ENCODE measurements at regions not wholly inside any gene's neighbourhood (a gene's known extent, or its start where the extent isn't known, plus 50 kb on each side); places are given as distances from the start of the nearest gene placed in this dataset.

DNA sequence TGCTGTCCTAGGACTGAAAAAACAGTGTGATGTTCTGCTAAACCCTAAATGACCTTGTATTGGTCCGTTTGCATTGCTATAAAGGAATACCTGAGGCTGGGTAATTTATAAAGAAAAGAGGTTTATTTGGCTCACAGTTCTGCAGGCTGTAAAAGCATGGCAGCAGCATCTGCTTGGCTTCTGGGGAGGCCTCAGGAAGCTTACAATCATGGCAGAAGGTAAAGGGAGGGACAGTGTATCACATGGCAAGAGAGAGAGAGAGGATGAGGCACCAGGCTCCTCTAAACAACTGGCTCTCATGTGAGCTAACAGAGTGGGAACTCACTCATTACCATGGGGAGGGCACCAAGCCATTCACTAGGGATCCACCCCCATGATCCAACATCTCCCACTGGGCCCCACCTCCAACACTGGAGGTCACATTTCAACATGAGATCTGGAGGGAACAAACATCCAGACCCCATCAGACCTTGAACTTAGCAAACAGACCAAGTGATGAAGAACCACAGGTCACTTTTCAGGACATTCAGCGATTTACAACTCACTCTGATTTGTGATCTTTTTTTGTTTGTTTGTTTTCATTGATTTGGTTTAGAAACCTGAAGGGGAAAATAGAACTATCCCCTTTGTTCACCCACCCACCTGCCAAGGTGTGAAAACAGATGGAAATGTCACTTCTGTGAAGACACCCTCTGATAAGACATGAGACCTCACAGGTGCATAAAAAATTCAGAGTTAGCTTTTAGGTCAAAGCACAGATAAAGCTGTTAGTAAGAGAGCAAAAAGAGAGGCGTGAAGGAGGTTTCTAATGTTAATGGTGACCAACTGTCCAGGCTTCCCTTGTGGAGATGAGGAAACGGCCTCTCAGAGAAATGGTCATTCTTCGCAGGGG is 104.2 kb upstream of the RALGPS2 start:
- no peaks in the 10 kb centered on the region for H3K4me1 ChIP-seq
- intact Hi-C loops (cut with DNase I) = no loop called here
- TF ChIP-seq, protein P1, sequence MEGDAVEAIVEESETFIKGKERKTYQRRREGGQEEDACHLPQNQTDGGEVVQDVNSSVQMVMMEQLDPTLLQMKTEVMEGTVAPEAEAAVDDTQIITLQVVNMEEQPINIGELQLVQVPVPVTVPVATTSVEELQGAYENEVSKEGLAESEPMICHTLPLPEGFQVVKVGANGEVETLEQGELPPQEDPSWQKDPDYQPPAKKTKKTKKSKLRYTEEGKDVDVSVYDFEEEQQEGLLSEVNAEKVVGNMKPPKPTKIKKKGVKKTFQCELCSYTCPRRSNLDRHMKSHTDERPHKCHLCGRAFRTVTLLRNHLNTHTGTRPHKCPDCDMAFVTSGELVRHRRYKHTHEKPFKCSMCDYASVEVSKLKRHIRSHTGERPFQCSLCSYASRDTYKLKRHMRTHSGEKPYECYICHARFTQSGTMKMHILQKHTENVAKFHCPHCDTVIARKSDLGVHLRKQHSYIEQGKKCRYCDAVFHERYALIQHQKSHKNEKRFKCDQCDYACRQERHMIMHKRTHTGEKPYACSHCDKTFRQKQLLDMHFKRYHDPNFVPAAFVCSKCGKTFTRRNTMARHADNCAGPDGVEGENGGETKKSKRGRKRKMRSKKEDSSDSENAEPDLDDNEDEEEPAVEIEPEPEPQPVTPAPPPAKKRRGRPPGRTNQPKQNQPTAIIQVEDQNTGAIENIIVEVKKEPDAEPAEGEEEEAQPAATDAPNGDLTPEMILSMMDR (IDR thresholded peaks at IDR 0.05) = no peak
- no peaks in the 10 kb centered on the region for H3K9me3 ChIP-seq
- H3K27me3 ChIP-seq = no peaks in the 10 kb centered on the region
- ATAC-seq = no peak
- H3K36me3 ChIP-seq = no peaks in the 10 kb centered on the region
- no peak for DNase-seq
- H3K27ac ChIP-seq = no peak overlapping the region
- H3K4me3 ChIP-seq = no peak overlapping the region

DNA sequence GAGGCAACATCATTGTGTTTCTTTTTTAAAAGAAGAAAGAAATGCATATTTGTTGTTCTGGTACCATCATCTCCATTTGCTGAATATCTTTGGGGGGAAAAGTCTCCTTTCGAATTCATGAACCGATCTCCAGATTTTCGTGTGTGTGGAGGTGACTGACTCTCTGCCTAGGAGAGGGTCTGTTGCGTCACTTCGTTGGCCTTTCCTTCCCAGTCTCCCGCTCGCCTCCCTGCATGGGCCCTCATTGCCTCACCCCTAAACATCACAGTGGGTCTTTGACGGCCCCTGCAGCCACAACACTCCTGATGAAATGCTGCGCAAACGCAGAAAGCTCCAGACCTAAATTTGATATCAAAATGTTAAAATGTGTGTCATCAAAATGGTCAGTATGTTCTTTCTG is 103.2 kb upstream of the RALGPS2 start:
- ATAC-seq = no peak
- no peak for DNase-seq
- intact Hi-C loops (cut with DNase I) = no loop called here

DNA sequence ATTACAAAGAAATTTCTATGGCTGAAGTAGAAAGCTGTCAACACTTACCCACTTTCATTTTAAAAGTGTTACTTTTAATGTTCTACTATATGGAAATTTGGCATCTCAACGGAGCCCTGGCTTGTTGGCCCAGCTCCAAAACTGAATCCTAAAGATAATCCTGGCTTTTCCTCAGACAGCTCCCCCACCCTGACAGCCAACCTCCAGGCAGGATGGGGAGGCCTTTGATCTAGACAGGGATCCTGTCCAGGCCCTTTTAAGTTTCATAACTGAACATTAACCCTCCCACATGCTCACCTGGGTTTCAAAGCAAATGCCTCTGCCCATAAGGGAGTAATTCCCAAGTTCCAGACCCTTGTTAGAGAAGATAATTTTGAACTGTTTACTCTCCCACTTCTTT is 99.3 kb upstream of the RALGPS2 start:
- Histone ChIP-seq H3K4me1 (no peaks in the 10 kb centered on the region), H3K4me3 (no peak overlapping the region), H3K27ac (no peak overlapping the region), H3K36me3 (no peaks in the 10 kb centered on the region), H3K9me3 (no peaks in the 10 kb centered on the region), H3K27me3 (no peaks in the 10 kb centered on the region)
- TF ChIP-seq, protein P1 (IDR thresholded peaks at IDR 0.05) = no peak
- DNase-seq (no peak), ATAC-seq (no peak)
- intact Hi-C loops (cut with DNase I) = no loop called here

More for the DNA sequence above, 103.2 kb upstream of the RALGPS2 start:
- Histone ChIP-seq H3K27me3 (no peaks in the 10 kb centered on the region), H3K4me1 (no peaks in the 10 kb centered on the region), H3K4me3 (no peak overlapping the region), H3K36me3 (no peaks in the 10 kb centered on the region), H3K9me3 (no peaks in the 10 kb centered on the region), H3K27ac (no peak overlapping the region)
- TF ChIP-seq, protein P1 (IDR thresholded peaks at IDR 0.05) = no peak

DNA sequence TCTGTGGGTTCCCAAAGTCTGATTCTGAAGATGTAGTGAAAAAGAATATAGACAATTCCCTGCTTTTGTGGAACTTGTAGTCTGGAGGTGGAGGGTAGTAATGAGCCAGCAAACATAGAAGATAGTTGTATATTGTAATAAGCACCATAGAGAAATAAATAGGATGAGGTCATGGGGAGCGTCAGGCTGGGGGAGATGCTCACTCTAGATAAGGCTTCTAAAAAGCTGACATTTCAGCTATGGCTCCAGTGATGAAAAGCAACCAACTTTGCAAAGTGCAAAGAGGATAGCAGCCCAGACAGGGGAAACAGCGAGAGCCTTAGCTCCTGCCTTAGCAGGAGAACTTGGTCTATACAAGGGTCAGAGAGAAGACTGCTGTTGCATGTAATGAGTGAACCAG is 98.0 kb upstream of the RALGPS2 start:
- no peak overlapping the region for H3K4me3 ChIP-seq
- DNase-seq (no peak), ATAC-seq (no peak)
- TF ChIP-seq, protein P1 (IDR thresholded peaks at IDR 0.05) = no peak
- no peak overlapping the region for H3K27ac ChIP-seq
- H3K9me3 ChIP-seq = no peaks in the 10 kb centered on the region
- no peaks in the 10 kb centered on the region for H3K27me3 ChIP-seq
- no peaks in the 10 kb centered on the region for H3K4me1 ChIP-seq
- intact Hi-C loops (cut with DNase I) = no loop called here
- H3K36me3 ChIP-seq = no peaks in the 10 kb centered on the region

DNA sequence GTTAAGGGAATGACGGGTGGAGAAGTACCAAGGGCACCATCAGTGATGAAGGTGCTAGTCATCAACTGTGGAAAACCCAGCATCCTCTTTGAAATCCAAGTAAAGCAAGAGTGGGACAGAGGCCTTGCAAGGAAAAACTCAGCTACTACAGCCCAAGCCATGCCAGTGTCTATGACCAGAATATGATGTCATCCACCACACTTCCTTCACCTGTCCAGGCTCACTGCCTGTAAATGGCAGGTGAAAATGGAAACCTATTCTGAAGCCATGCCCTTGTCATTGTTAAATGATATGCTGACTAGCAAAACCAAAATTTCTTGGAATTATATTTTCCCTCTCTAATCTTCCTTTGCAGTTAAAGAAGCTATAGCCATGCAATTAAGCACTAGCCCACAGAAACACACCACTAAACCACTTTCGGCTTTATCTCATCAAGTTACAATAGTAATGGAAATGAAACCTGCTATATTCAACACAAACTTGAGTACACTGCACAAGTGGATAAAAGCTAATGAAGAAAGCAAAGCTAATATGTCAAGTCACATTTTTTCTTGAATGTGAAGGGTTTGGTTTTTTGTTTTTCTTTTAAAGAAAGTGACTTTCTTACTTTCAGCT is 96.3 kb upstream of the RALGPS2 start:
- Histone ChIP-seq H3K9me3 (no peaks in the 10 kb centered on the region), H3K27ac (no peak overlapping the region), H3K4me3 (no peak overlapping the region), H3K27me3 (no peaks in the 10 kb centered on the region), H3K4me1 (no peaks in the 10 kb centered on the region), H3K36me3 (no peaks in the 10 kb centered on the region)
- intact Hi-C loops (cut with DNase I) = no loop called here
- ATAC-seq = no peak
- TF ChIP-seq, protein P1 (IDR thresholded peaks at IDR 0.05) = no peak
- no peak for DNase-seq

All from left lung (tissue), 4 donors.